ENCODE measurements at regions not wholly inside any gene's neighbourhood (a gene's known extent, or its start where the extent isn't known, plus 50 kb on each side); places are given as distances from the start of the nearest gene placed in this dataset.

DNA sequence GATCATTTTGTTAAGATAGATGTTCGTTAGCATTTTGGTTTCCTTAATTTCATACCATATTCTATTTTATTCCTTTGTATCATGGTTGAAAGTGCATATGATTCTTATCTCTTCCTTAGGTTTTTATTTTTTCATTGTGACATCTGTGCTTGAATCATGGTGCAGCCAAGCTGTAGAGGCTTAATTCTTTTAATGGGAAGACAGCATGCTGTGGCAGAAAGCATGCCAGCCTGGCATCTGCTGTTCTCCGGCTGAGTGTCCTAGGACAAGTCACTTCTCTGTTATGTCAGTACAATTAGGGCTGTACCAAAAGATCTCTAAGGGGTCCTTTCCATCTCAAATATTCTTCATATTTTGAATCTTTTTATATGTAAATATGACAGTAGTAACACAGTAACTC, 68.5 kb upstream of the PMFBP1 start:
- no peaks in the 10 kb centered on the region for H3K36me3 ChIP-seq
- H3K4me1 ChIP-seq = peaks cover 0 to 6% (median 0%) of the 10 kb centered on the region in 4 donors
- H3K27me3 ChIP-seq = no peaks in the 10 kb centered on the region
- 81% methylated on average over 2 of the region's 2 CpGs for WGBS
- no peaks in the 10 kb centered on the region for H3K9me3 ChIP-seq
- H3K4me3 ChIP-seq = no peak overlapping the region
- intact Hi-C loops (cut with DNase I) = no loop called here
- no peak for DNase-seq (ENCODE audit: extremely low spot score)
- TF ChIP-seq POLR2AphosphoS5 (IDR thresholded peaks at IDR 0.05) (no peak), EP300 (IDR thresholded peaks at IDR 0.05) (no peak), POLR2A (IDR thresholded peaks at IDR 0.05; ENCODE audit: low read depth) (no peak)
- TF ChIP-seq, protein P1, sequence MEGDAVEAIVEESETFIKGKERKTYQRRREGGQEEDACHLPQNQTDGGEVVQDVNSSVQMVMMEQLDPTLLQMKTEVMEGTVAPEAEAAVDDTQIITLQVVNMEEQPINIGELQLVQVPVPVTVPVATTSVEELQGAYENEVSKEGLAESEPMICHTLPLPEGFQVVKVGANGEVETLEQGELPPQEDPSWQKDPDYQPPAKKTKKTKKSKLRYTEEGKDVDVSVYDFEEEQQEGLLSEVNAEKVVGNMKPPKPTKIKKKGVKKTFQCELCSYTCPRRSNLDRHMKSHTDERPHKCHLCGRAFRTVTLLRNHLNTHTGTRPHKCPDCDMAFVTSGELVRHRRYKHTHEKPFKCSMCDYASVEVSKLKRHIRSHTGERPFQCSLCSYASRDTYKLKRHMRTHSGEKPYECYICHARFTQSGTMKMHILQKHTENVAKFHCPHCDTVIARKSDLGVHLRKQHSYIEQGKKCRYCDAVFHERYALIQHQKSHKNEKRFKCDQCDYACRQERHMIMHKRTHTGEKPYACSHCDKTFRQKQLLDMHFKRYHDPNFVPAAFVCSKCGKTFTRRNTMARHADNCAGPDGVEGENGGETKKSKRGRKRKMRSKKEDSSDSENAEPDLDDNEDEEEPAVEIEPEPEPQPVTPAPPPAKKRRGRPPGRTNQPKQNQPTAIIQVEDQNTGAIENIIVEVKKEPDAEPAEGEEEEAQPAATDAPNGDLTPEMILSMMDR (IDR thresholded peaks at IDR 0.05) = no peak
- H3K27ac ChIP-seq (replicated peaks in 1 of 4) = no peak overlapping the region

DNA sequence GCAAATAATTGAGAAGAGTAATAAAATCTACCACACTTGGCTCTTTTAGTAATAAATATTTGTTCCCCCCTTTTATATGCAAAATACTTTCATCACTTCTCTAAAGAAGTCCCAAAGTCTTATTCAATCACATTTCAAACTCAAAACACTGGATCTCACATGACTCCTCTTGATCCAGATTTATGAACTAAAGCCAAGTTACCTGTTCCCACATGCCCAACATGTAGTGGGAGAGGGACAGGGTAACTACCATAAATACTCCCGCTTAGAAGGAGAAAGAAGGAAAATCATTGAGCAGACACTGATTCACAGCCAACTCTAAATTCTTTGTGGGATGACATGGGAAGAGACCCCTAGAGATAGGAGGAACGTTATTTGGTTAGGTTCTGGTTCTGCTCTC, 64.9 kb upstream of the PMFBP1 start:
- no peak for DNase-seq (ENCODE audit: extremely low spot score)
- no peak overlapping the region for H3K27ac ChIP-seq (replicated peaks in 1 of 4)

DNA sequence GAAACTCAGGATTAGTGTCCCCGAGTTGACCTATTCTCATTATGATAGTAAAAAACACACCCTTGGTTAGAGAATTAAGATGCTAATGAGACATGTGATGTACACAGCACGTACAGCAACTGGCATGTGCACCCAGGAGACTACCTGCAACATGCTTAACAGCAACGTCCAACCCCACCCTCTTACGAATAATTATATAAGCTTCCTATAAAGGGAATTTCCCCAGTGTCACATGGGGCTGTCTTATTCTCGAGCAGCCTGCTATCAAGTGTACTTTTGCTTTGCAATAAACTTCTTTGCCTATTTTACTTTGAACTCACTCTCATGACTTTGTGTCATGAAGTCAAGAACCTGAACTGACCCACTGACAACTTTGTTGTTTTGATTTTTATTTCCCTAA, 62.4 kb upstream of the PMFBP1 start:
- no peaks in the 10 kb centered on the region for H3K27me3 ChIP-seq
- no peaks in the 10 kb centered on the region for H3K36me3 ChIP-seq
- no peaks in the 10 kb centered on the region for H3K9me3 ChIP-seq
- intact Hi-C loops (cut with DNase I) = no loop called here
- H3K4me3 ChIP-seq = no peak overlapping the region
- TF ChIP-seq POLR2A (IDR thresholded peaks at IDR 0.05; ENCODE audit: low read depth) (no peak), EP300 (IDR thresholded peaks at IDR 0.05) (no peak), POLR2AphosphoS5 (IDR thresholded peaks at IDR 0.05) (no peak)
- TF ChIP-seq, protein P1 (IDR thresholded peaks at IDR 0.05) = no peak
- no peak for DNase-seq (ENCODE audit: extremely low spot score)
- WGBS = 88% methylated on average over 5 of the region's 5 CpGs
- no peak overlapping the region for H3K27ac ChIP-seq (replicated peaks in 1 of 4)
- no peaks in the 10 kb centered on the region for H3K4me1 ChIP-seq

More for the DNA sequence above, 64.9 kb upstream of the PMFBP1 start:
- H3K36me3 ChIP-seq = no peaks in the 10 kb centered on the region
- no peaks in the 10 kb centered on the region for H3K9me3 ChIP-seq
- no peaks in the 10 kb centered on the region for H3K27me3 ChIP-seq
- 84% methylated on average over 2 of the region's 2 CpGs for WGBS
- H3K4me3 ChIP-seq = no peak overlapping the region
- TF ChIP-seq, protein P1 (IDR thresholded peaks at IDR 0.05) = no peak
- TF ChIP-seq POLR2A (IDR thresholded peaks at IDR 0.05; ENCODE audit: low read depth) (no peak), POLR2AphosphoS5 (IDR thresholded peaks at IDR 0.05) (no peak), EP300 (IDR thresholded peaks at IDR 0.05) (no peak)
- H3K4me1 ChIP-seq = peaks cover 0 to 3% (median 0%) of the 10 kb centered on the region in 4 donors
- intact Hi-C loops (cut with DNase I) = no loop called here

DNA sequence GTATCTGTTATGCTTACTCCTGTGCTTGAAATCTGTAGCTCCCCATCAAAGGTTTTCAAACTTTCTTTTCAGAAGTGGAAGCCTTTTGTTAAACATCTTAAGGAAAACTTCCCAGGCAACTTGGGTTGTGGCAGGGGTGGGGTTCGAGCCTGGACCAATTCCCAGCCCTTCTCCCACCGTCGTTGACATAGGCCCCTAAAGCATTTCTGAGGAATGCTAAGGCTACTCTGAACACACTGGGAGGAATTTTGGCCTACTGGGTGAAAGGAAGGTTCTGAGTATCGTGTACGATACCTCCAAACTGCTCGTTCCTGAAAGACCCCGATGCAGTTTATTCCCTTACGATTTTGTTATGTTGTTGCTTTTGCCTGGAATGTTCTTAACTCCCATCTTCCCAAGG, 56.1 kb upstream of the PMFBP1 start:
- intact Hi-C loops (cut with DNase I) = no loop called here
- Histone ChIP-seq H3K36me3 (no peaks in the 10 kb centered on the region), H3K27me3 (no peaks in the 10 kb centered on the region), H3K9me3 (no peaks in the 10 kb centered on the region), H3K27ac (replicated peaks in 1 of 4) (no peak overlapping the region), H3K4me3 (no peak overlapping the region), H3K4me1 (no peaks in the 10 kb centered on the region)
- no peak for DNase-seq (ENCODE audit: extremely low spot score)
- WGBS = 77% methylated on average over 8 of the region's 8 CpGs
- TF ChIP-seq POLR2AphosphoS5 (IDR thresholded peaks at IDR 0.05) = no peak
- TF ChIP-seq POLR2A (IDR thresholded peaks at IDR 0.05; ENCODE audit: low read depth) = no peak
- TF ChIP-seq, protein P1 (IDR thresholded peaks at IDR 0.05) = no peak
- no peak for TF ChIP-seq EP300 (IDR thresholded peaks at IDR 0.05)

DNA sequence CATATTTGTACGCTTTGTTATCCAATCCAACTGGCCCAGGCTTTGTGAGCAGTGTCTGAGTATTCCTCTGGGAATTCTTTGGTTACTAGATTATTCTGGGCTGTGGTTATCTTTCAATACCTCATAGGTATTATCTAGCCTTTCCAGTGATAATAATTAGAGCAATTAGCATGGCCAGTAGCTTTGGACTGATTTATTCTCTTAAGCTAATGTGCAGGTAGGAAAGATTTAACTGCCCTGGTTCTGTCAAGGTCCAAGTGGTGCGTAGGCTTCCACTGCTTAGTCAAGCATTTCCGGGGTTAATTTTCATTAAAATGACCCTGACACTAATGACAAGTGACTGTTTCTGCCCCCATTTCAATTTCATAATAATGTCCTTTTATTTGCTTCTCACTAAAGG, 54.2 kb upstream of the PMFBP1 start:
- WGBS = 64% methylated on average over 3 of the region's 3 CpGs
- TF ChIP-seq, protein P1 (IDR thresholded peaks at IDR 0.05) = no peak
- TF ChIP-seq EP300 (IDR thresholded peaks at IDR 0.05) = no peak
- no peak for TF ChIP-seq POLR2A (IDR thresholded peaks at IDR 0.05; ENCODE audit: low read depth)
- TF ChIP-seq POLR2AphosphoS5 (IDR thresholded peaks at IDR 0.05) = no peak
- intact Hi-C loops (cut with DNase I) = no loop called here

More for the DNA sequence above, 54.2 kb upstream of the PMFBP1 start:
- Histone ChIP-seq H3K27me3 (no peaks in the 10 kb centered on the region), H3K27ac (replicated peaks in 1 of 4) (no peak overlapping the region), H3K9me3 (no peaks in the 10 kb centered on the region), H3K4me1 (no peaks in the 10 kb centered on the region), H3K36me3 (no peaks in the 10 kb centered on the region), H3K4me3 (no peak overlapping the region)
- DNase-seq (ENCODE audit: extremely low spot score) = no peak

All from esophagus muscularis mucosa (tissue), 4 donors.